ENCODE measurements at regions not wholly inside any gene's neighbourhood (a gene's known extent, or its start where the extent isn't known, plus 50 kb on each side); places are given as distances from the start of the nearest gene placed in this dataset.

DNA sequence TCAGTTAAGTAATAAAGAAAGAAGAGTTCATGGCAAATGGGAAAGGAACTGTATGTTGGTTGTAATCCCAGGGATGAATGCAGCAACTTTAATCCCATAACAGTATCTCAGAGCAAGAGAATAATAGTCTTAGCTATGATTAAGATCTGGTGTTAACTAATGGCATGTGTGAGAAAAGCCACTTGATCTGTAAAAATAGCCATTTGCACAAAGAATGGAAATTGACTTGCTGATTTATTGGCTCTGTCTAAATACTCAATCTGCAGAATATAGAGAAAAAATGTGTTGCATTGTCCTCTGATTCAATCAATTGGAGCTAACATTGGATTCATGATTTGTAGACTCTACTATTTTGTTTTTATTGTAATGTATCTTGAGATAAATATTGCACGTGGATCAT, 987.0 kb downstream of the NSUN3 start:
- TF ChIP-seq, protein P1, sequence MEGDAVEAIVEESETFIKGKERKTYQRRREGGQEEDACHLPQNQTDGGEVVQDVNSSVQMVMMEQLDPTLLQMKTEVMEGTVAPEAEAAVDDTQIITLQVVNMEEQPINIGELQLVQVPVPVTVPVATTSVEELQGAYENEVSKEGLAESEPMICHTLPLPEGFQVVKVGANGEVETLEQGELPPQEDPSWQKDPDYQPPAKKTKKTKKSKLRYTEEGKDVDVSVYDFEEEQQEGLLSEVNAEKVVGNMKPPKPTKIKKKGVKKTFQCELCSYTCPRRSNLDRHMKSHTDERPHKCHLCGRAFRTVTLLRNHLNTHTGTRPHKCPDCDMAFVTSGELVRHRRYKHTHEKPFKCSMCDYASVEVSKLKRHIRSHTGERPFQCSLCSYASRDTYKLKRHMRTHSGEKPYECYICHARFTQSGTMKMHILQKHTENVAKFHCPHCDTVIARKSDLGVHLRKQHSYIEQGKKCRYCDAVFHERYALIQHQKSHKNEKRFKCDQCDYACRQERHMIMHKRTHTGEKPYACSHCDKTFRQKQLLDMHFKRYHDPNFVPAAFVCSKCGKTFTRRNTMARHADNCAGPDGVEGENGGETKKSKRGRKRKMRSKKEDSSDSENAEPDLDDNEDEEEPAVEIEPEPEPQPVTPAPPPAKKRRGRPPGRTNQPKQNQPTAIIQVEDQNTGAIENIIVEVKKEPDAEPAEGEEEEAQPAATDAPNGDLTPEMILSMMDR (IDR thresholded peaks at IDR 0.05; ENCODE audit: poor library complexity): no peak
- TF ChIP-seq EZH2phosphoT487 (IDR thresholded peaks at IDR 0.05; ENCODE audit: low read depth, severe bottlenecking, unreplicated experiment): no peak
